ENCODE measurements at regions not wholly inside any gene's neighbourhood (a gene's known extent, or its start where the extent isn't known, plus 50 kb on each side); places are given as distances from the start of the nearest gene placed in this dataset.

GRCh38 chr4:156568484-156568883, 403.1 kb downstream of the PDGFC start (continued):
- TF ChIP-seq, protein P1, sequence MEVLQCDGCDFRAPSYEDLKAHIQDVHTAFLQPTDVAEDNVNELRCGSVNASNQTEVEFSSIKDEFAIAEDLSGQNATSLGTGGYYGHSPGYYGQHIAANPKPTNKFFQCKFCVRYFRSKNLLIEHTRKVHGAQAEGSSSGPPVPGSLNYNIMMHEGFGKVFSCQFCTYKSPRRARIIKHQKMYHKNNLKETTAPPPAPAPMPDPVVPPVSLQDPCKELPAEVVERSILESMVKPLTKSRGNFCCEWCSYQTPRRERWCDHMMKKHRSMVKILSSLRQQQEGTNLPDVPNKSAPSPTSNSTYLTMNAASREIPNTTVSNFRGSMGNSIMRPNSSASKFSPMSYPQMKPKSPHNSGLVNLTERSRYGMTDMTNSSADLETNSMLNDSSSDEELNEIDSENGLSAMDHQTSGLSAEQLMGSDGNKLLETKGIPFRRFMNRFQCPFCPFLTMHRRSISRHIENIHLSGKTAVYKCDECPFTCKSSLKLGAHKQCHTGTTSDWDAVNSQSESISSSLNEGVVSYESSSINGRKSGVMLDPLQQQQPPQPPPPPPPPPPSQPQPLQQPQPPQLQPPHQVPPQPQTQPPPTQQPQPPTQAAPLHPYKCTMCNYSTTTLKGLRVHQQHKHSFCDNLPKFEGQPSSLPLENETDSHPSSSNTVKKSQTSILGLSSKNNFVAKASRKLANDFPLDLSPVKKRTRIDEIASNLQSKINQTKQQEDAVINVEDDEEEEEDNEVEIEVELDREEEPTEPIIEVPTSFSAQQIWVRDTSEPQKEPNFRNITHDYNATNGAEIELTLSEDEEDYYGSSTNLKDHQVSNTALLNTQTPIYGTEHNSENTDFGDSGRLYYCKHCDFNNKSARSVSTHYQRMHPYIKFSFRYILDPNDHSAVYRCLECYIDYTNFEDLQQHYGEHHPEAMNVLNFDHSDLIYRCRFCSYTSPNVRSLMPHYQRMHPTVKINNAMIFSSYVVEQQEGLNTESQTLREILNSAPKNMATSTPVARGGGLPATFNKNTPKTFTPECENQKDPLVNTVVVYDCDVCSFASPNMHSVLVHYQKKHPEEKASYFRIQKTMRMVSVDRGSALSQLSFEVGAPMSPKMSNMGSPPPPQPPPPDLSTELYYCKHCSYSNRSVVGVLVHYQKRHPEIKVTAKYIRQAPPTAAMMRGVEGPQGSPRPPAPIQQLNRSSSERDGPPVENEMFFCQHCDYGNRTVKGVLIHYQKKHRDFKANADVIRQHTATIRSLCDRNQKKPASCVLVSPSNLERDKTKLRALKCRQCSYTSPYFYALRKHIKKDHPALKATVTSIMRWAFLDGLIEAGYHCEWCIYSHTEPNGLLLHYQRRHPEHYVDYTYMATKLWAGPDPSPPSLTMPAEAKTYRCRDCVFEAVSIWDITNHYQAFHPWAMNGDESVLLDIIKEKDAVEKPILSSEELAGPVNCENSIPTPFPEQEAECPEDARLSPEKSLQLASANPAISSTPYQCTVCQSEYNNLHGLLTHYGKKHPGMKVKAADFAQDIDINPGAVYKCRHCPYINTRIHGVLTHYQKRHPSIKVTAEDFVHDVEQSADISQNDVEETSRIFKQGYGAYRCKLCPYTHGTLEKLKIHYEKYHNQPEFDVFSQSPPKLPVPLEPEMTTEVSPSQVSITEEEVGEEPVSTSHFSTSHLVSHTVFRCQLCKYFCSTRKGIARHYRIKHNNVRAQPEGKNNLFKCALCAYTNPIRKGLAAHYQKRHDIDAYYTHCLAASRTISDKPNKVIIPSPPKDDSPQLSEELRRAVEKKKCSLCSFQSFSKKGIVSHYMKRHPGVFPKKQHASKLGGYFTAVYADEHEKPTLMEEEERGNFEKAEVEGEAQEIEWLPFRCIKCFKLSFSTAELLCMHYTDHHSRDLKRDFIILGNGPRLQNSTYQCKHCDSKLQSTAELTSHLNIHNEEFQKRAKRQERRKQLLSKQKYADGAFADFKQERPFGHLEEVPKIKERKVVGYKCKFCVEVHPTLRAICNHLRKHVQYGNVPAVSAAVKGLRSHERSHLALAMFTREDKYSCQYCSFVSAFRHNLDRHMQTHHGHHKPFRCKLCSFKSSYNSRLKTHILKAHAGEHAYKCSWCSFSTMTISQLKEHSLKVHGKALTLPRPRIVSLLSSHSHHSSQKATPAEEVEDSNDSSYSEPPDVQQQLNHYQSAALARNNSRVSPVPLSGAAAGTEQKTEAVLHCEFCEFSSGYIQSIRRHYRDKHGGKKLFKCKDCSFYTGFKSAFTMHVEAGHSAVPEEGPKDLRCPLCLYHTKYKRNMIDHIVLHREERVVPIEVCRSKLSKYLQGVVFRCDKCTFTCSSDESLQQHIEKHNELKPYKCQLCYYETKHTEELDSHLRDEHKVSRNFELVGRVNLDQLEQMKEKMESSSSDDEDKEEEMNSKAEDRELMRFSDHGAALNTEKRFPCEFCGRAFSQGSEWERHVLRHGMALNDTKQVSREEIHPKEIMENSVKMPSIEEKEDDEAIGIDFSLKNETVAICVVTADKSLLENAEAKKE (CRISPR knock-in tag; IDR thresholded peaks at IDR 0.05) = no peak
- TF ChIP-seq REST (IDR thresholded peaks at IDR 0.05; ENCODE audit: unreplicated experiment) = no peak
- TF ChIP-seq EZH2phosphoT487 (IDR thresholded peaks at IDR 0.05; ENCODE audit: unreplicated experiment) = no peak
- no peak for TF ChIP-seq ETS1 (IDR thresholded peaks at IDR 0.05)
- no peak for TF ChIP-seq CREB1 (CRISPR knock-in tag; IDR thresholded peaks at IDR 0.05; ENCODE audit: low read depth)
- TF ChIP-seq JUNB (IDR thresholded peaks at IDR 0.05; ENCODE audit: unreplicated experiment) = no peak
- TF ChIP-seq ZNF114 (CRISPR knock-in tag; IDR thresholded peaks at IDR 0.05) = no peak
- no peak for TF ChIP-seq EZH2 (IDR thresholded peaks at IDR 0.05; ENCODE audit: low read depth, unreplicated experiment)
- TF ChIP-seq NANOG (IDR thresholded peaks at IDR 0.05; ENCODE audit: borderline replicate concordance) = no peak
- no peak for TF ChIP-seq POLR2AphosphoS5 (IDR thresholded peaks at IDR 0.05; ENCODE audit: low read depth)

Measured in GM23338 (cell line).